HEK293 (cell line): ENCODE measurements at regions not wholly inside any gene's neighbourhood (a gene's known extent, or its start where the extent isn't known, plus 50 kb on each side); places are given as distances from the start of the nearest gene placed in this dataset.

Experiments
- CTCF ChIA-PET: fragments of 350-600 bp; formaldehyde crosslinking; extraction: SDS; loops from one replicate; lab custom pipeline; 2021; ENCODE audit warnings: antibody characterized with exemption; lab: Yijun Ruan, JAX
- POLR2A ChIA-PET: fragments of 300-600 bp; formaldehyde crosslinking; extraction: SDS; loops from one replicate; lab custom pipeline; 2020; ENCODE audit warnings: antibody characterized with exemption, inconsistent platforms; lab: Yijun Ruan, JAX
- H3K27ac ChIP-seq: fragments of 200-500 bp; sonication (Bioruptor generic); 2 replicates; pipeline ENCODE4 v1.5.1; 2014; ENCODE audit warnings: low read depth, low read length, control low read depth, inconsistent platforms; ENCODE audit errors: extremely low read depth
- H3K36me3 ChIP-seq, 2 experiments: fragments of 200-500 bp in 1 of 2; sonication (Bioruptor generic) in 1 of 2; 1 replicate in 1 of 2; 2 replicates in 1 of 2; pipeline ENCODE4 v1.5.1; 2014 to 2017; ENCODE audit warnings: inconsistent platforms in 2 of 2, low read length in 2 of 2; ENCODE audit not compliant: control insufficient read depth in 2 of 2, insufficient read depth in 1 of 2
- H3K4me1 ChIP-seq: fragments of 200-500 bp; sonication (Bioruptor generic); 2 replicates; pipeline ENCODE4 v1.5.1; 2014; ENCODE audit warnings: mild to moderate bottlenecking, low read length, inconsistent platforms; ENCODE audit not compliant: control insufficient read depth, insufficient read depth
- H3K4me3 ChIP-seq: 2 replicates; pipeline ENCODE4 v1.5.1; 2011; ENCODE audit warnings: low read depth, mild to moderate bottlenecking, control low read depth, low read length, moderate library complexity
- H3K9me3 ChIP-seq: fragments of 200-500 bp; sonication (Bioruptor generic); 2 replicates; pipeline ENCODE4 v1.5.1; 2014; ENCODE audit warnings: low read depth, low read length, inconsistent platforms; ENCODE audit not compliant: control insufficient read depth, insufficient read depth
- GLIS2 ChIP-seq: fragments of 450-650 bp; formaldehyde crosslinking; IDR thresholded peaks from 2 replicates; pipeline ENCODE4 v1.5.1; 2016; ENCODE audit warnings: missing biosample characterization, missing genetic modification characterization
- KLF1 ChIP-seq: fragments of 450-650 bp; formaldehyde crosslinking; IDR thresholded peaks from 2 replicates; pipeline ENCODE4 v1.5.1; 2016; ENCODE audit warnings: missing biosample characterization, missing genetic modification characterization
- KLF9 ChIP-seq: fragments of 450-650 bp; formaldehyde crosslinking; IDR thresholded peaks from 2 replicates; pipeline ENCODE4 v1.5.1; 2016; ENCODE audit warnings: missing biosample characterization, missing genetic modification characterization, low read depth
- TRIM28 ChIP-seq: IDR thresholded peaks from 2 replicates; pipeline ENCODE4 v1.6.1; 2011; ENCODE audit warnings: low read length, control low read depth, borderline replicate concordance
- TSHZ1 ChIP-seq: fragments of 450-650 bp; formaldehyde crosslinking; IDR thresholded peaks from 2 replicates; pipeline ENCODE4 v1.5.1; 2016; ENCODE audit warnings: missing biosample characterization, missing genetic modification characterization, borderline replicate concordance
- ZBTB21 ChIP-seq: fragments of 450-650 bp; formaldehyde crosslinking; IDR thresholded peaks from 2 replicates; pipeline ENCODE4 v1.5.1; 2017; ENCODE audit warnings: missing biosample characterization, missing genetic modification characterization
- ZBTB26 ChIP-seq: fragments of 450-650 bp; formaldehyde crosslinking; optimal IDR thresholded peaks from 2 replicates; pipeline ENCODE3; 2016; ENCODE audit warnings: missing biosample characterization, mild to moderate bottlenecking, missing genetic modification characterization
- ZFP37 ChIP-seq: fragments of 450-650 bp; formaldehyde crosslinking; IDR thresholded peaks from 2 replicates; pipeline ENCODE4 v1.5.1; 2016; ENCODE audit warnings: missing biosample characterization, missing genetic modification characterization
- ZNF10 ChIP-seq: fragments of 450-650 bp; formaldehyde crosslinking; IDR thresholded peaks from 2 replicates; pipeline ENCODE4 v1.5.1; 2017; ENCODE audit warnings: missing biosample characterization, missing genetic modification characterization
- ZNF174 ChIP-seq: fragments of 450-650 bp; formaldehyde crosslinking; IDR thresholded peaks from 2 replicates; pipeline ENCODE4 v1.5.0; 2017; ENCODE audit warnings: missing biosample characterization, mild to moderate bottlenecking, missing genetic modification characterization
- ZNF175 ChIP-seq: fragments of 450-650 bp; formaldehyde crosslinking; IDR thresholded peaks from 2 replicates; pipeline ENCODE4 v1.5.1; 2016; ENCODE audit warnings: missing biosample characterization, missing genetic modification characterization
- ZNF24 ChIP-seq: fragments of 450-650 bp; formaldehyde crosslinking; IDR thresholded peaks from 2 replicates; pipeline ENCODE4 v1.5.1; 2016; ENCODE audit warnings: missing biosample characterization, missing genetic modification characterization
- ZNF266 ChIP-seq: fragments of 450-650 bp; formaldehyde crosslinking; IDR thresholded peaks from 2 replicates; pipeline ENCODE4 v1.5.1; 2016; ENCODE audit warnings: missing biosample characterization, missing genetic modification characterization, low read depth
- ZNF292 ChIP-seq: fragments of 450-650 bp; formaldehyde crosslinking; IDR thresholded peaks from 2 replicates; pipeline ENCODE4 v1.5.1; 2016; ENCODE audit warnings: low read depth, missing biosample characterization, missing genetic modification characterization, borderline replicate concordance
- ZNF341 ChIP-seq: fragments of 450-650 bp; formaldehyde crosslinking; IDR thresholded peaks from 2 replicates; pipeline ENCODE4; 2016; ENCODE audit warnings: low read depth, missing biosample characterization, missing genetic modification characterization
- ZNF362 ChIP-seq: fragments of 450-650 bp; formaldehyde crosslinking; IDR thresholded peaks from 2 replicates; pipeline ENCODE4 v1.5.1; 2016; ENCODE audit warnings: missing biosample characterization, missing genetic modification characterization
- ZNF530 ChIP-seq: fragments of 450-650 bp; formaldehyde crosslinking; IDR thresholded peaks from 2 replicates; pipeline ENCODE4 v1.5.1; 2016; ENCODE audit warnings: low read depth, missing biosample characterization, missing genetic modification characterization
- ZNF560 ChIP-seq: fragments of 450-650 bp; formaldehyde crosslinking; IDR thresholded peaks from 2 replicates; pipeline ENCODE4 v1.5.1; 2017; ENCODE audit warnings: missing biosample characterization, missing genetic modification characterization, borderline replicate concordance
- ZNF571 ChIP-seq: fragments of 450-650 bp; formaldehyde crosslinking; IDR thresholded peaks from 2 replicates; pipeline ENCODE4 v1.5.0; 2017; ENCODE audit warnings: missing biosample characterization, missing genetic modification characterization
- ZNF596 ChIP-seq: fragments of 450-650 bp; IDR thresholded peaks from 2 replicates; pipeline ENCODE4 v1.5.0; 2018; ENCODE audit warnings: missing biosample characterization, mild to moderate bottlenecking, missing genetic modification characterization, moderate library complexity
- ZNF664 ChIP-seq: fragments of 450-650 bp; formaldehyde crosslinking; IDR thresholded peaks from 2 replicates; pipeline ENCODE4 v1.5.1; 2016; ENCODE audit warnings: missing biosample characterization, missing genetic modification characterization
- ZSCAN16 ChIP-seq: fragments of 450-650 bp; formaldehyde crosslinking; IDR thresholded peaks from 2 replicates; pipeline ENCODE4 v1.5.1; 2016; ENCODE audit warnings: missing biosample characterization, missing genetic modification characterization
- ZSCAN18 ChIP-seq: fragments of 450-650 bp; formaldehyde crosslinking; IDR thresholded peaks from 2 replicates; pipeline ENCODE4 v1.5.1; 2016; ENCODE audit warnings: missing biosample characterization, missing genetic modification characterization

- H3K4me3 ChIP-seq, result no peak overlapping the region
Measured at GRCh38 chr15:70589728-70590127, 173.6 kb downstream of the UACA start.

GRCh38 chr15:70589221-70589620, 174.1 kb downstream of the UACA start:
- POLR2A ChIA-PET, result no interaction called here
- TF ChIP-seq ZNF664 (tag by site-specific recombination) (no peak), GLIS2 (tag by site-specific recombination) (no peak), ZNF175 (tag by site-specific recombination) (no peak)
- Histone ChIP-seq H3K9me3 (no peaks in the 10 kb centered on the region), H3K36me3 (no peaks in the 10 kb centered on the region), H3K4me3 (no peak overlapping the region), H3K4me1 (peaks cover 7% of the 10 kb centered on the region; the same call in 1 of the 2 replicates), H3K27ac (no peak overlapping the region)
- CTCF ChIA-PET, result no interaction called here

More at GRCh38 chr15:70589728-70590127, 173.6 kb downstream of the UACA start:
- Histone ChIP-seq H3K9me3 (no peaks in the 10 kb centered on the region; the same call in 1 of the 2 replicates), H3K36me3 (no peaks in the 10 kb centered on the region), H3K4me1 (peaks cover 3% of the 10 kb centered on the region; the same call in 1 of the 2 replicates), H3K27ac (no peak overlapping the region)
- ChIA-PET CTCF (no interaction called here), POLR2A (no interaction called here)
- no peak for TF ChIP-seq ZNF341
- no peak for TF ChIP-seq ZSCAN18
- TF ChIP-seq ZFP37 (tag by site-specific recombination), result no peak
- TF ChIP-seq ZNF596 (tag by site-specific recombination), result no peak
- TF ChIP-seq ZNF174 (tag by site-specific recombination), result no peak
- TF ChIP-seq ZNF560 (tag by site-specific recombination), result no peak

- POLR2A ChIA-PET, result no interaction called here
Measured at GRCh38 chr15:70588613-70589012, 174.7 kb downstream of the UACA start.

GRCh38 chr15:70587896-70588567, 175.3 kb downstream of the UACA start:
- H3K36me3 ChIP-seq, result no peaks in the 10 kb centered on the region
- ChIA-PET POLR2A (no interaction called here), CTCF (interaction anchor here (1.0 kb wide), 1 partner anchor 19 kb away, joined by 3 read pairs; no protein-coding TSS in a partner anchor)
- peaks cover 7% of the 10 kb centered on the region; the same call in 1 of the 2 replicates for H3K4me1 ChIP-seq
- no peaks in the 10 kb centered on the region for H3K9me3 ChIP-seq
- H3K4me3 ChIP-seq, result no peak overlapping the region
- no peak overlapping the region for H3K27ac ChIP-seq
- TF ChIP-seq TSHZ1, result no peak
- TF ChIP-seq ZNF266 (tag by site-specific recombination), result no peak
- TF ChIP-seq ZNF292 (tag by site-specific recombination), result no peak
- no peak for TF ChIP-seq ZNF24 (tag by site-specific recombination)
- TF ChIP-seq ZNF362 (tag by site-specific recombination), result no peak

More at GRCh38 chr15:70588613-70589012, 174.7 kb downstream of the UACA start:
- Histone ChIP-seq H3K36me3 (no peaks in the 10 kb centered on the region), H3K4me3 (no peak overlapping the region), H3K27ac (no peak overlapping the region), H3K9me3 (no peaks in the 10 kb centered on the region), H3K4me1 (peaks cover 7% of the 10 kb centered on the region; the same call in 1 of the 2 replicates)
- CTCF ChIA-PET, result no interaction called here
- TF ChIP-seq ZNF571 (no peak), KLF9 (tag by site-specific recombination) (no peak), ZNF530 (tag by site-specific recombination) (no peak), ZBTB21 (no peak), TRIM28 (no peak), KLF1 (tag by site-specific recombination) (no peak), ZBTB26 (no peak), ZSCAN16 (tag by site-specific recombination) (no peak), ZNF10 (tag by site-specific recombination) (no peak), ZNF596 (tag by site-specific recombination) (no peak)
- TF ChIP-seq, all 188 proteins: peak for 0
